ENCODE measurements at regions not wholly inside any gene's neighbourhood (a gene's known extent, or its start where the extent isn't known, plus 50 kb on each side); places are given as distances from the start of the nearest gene placed in this dataset.

- no peak for TF ChIP-seq CTCF (IDR thresholded peaks at IDR 0.05)
- TF ChIP-seq POLR2A (IDR thresholded peaks at IDR 0.05), result no peak
- no peak for TF ChIP-seq EP300 (IDR thresholded peaks at IDR 0.05)
- Histone ChIP-seq H3K9me3 (peaks cover 0 to 10% (median 0%) of the 10 kb centered on the region in 4 donors), H3K4me3 (no peak overlapping the region), H3K36me3 (no peaks in the 10 kb centered on the region), H3K4me1 (peaks cover 0 to 1% (median 0%) of the 10 kb centered on the region in 4 donors), H3K27me3 (peaks cover 0 to 2% of the 10 kb centered on the region in 2 donors), H3K27ac (no peak overlapping the region)
- 83 to 86% methylated on average over 17 of the region's 17 CpGs for WGBS, 2 donors
- no peak for DNase-seq (ENCODE audit: low spot score in 2 of 2)
Measured at GRCh38 chr2:238574490-238575271, 148.0 kb downstream of the ASB1 start.

GRCh38 chr2:238576674-238577073 lies 149.9 kb downstream of the ASB1 start:
- 82 to 86% methylated on average over 3 of the region's 3 CpGs for WGBS, 2 donors
- no peaks in the 10 kb centered on the region for H3K36me3 ChIP-seq
- H3K27ac ChIP-seq, result no peak overlapping the region
- peaks cover 0 to 10% (median 0%) of the 10 kb centered on the region in 4 donors for H3K9me3 ChIP-seq
- H3K4me3 ChIP-seq, result no peak overlapping the region
- TF ChIP-seq CTCF (IDR thresholded peaks at IDR 0.05), result no peak
- TF ChIP-seq EP300 (IDR thresholded peaks at IDR 0.05), result no peak
- no peak for TF ChIP-seq POLR2A (IDR thresholded peaks at IDR 0.05)
- no peaks in the 10 kb centered on the region for H3K4me1 ChIP-seq
- no peaks in the 10 kb centered on the region for H3K27me3 ChIP-seq
- DNase-seq (ENCODE audit: low spot score in 2 of 2), result no peak

GRCh38 chr2:238578256-238578655 lies 151.5 kb downstream of the ASB1 start:
- peaks cover 0 to 10% (median 0%) of the 10 kb centered on the region in 4 donors for H3K9me3 ChIP-seq
- H3K27me3 ChIP-seq, result no peaks in the 10 kb centered on the region
- WGBS, 2 donors, result 66 to 73% methylated on average over 9 of the region's 9 CpGs
- DNase-seq (ENCODE audit: low spot score in 2 of 2), result no peak
- no peaks in the 10 kb centered on the region for H3K36me3 ChIP-seq
- TF ChIP-seq POLR2A (IDR thresholded peaks at IDR 0.05) (no peak), CTCF (IDR thresholded peaks at IDR 0.05) (no peak), EP300 (IDR thresholded peaks at IDR 0.05) (no peak)
- H3K27ac ChIP-seq, result no peak overlapping the region
- no peaks in the 10 kb centered on the region for H3K4me1 ChIP-seq
- no peak overlapping the region for H3K4me3 ChIP-seq

DNA sequence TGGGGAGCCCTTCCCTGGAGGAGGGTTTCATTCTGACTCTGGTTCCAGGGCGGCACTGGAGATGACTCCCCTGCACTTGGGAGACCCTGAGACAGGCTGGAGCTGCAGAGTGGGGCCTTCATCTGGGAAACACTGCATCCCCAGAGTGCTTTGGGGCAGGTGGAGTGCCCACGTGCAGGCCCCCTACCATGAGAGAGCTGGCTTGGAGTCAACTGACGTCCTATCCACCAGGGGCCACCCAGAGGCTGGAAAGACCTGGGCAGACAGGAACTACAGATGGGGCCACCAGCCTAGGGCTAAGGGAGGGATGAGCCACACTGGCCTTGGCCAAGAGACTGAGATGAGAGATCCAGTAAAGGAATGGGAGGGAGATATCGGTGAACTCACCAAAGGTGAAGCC lies 153.8 kb downstream of the ASB1 start:
- Histone ChIP-seq H3K36me3 (no peaks in the 10 kb centered on the region), H3K4me1 (no peaks in the 10 kb centered on the region), H3K27me3 (no peaks in the 10 kb centered on the region), H3K27ac (no peak overlapping the region), H3K4me3 (no peak overlapping the region), H3K9me3 (peaks cover 0 to 15% (median 0%) of the 10 kb centered on the region in 4 donors)
- WGBS, 2 donors, result 80 to 85% methylated on average over 3 to 4 of the region's 4 CpGs
- TF ChIP-seq CTCF (IDR thresholded peaks at IDR 0.05) (no peak), EP300 (IDR thresholded peaks at IDR 0.05) (no peak), POLR2A (IDR thresholded peaks at IDR 0.05) (no peak)
- DNase-seq (ENCODE audit: low spot score in 2 of 2), result no peak

GRCh38 chr2:238581126-238581525 lies 154.4 kb downstream of the ASB1 start:
- no peak overlapping the region for H3K4me3 ChIP-seq
- H3K27ac ChIP-seq, result no peak overlapping the region
- WGBS, 2 donors, result 90 to 93% methylated on average over 4 of the region's 4 CpGs
- no peaks in the 10 kb centered on the region for H3K4me1 ChIP-seq
- no peak for DNase-seq (ENCODE audit: low spot score in 2 of 2)
- no peaks in the 10 kb centered on the region for H3K27me3 ChIP-seq
- peaks cover 0 to 15% (median 0%) of the 10 kb centered on the region in 4 donors for H3K9me3 ChIP-seq
- H3K36me3 ChIP-seq, result no peaks in the 10 kb centered on the region
- TF ChIP-seq CTCF (IDR thresholded peaks at IDR 0.05) (no peak), POLR2A (IDR thresholded peaks at IDR 0.05) (no peak), EP300 (IDR thresholded peaks at IDR 0.05) (no peak)

All from tibial nerve (tissue), 4 donors.